Osteoblast (primary cell): ENCODE measurements at regions not wholly inside any gene's neighbourhood (a gene's known extent, or its start where the extent isn't known, plus 50 kb on each side); places are given as distances from the start of the nearest gene placed in this dataset.

Source experiments
- DNase-seq: peaks from one replicate; pipeline ENCODE4 v3.0.0; 2011; ENCODE audit warnings: low spot score, mixed read lengths; ENCODE audit not compliant: insufficient read length; ENCODE audit errors: missing footprints
- H2AFZ ChIP-seq: 2 replicates; pipeline ENCODE4 v1.6.0; 2011; ENCODE audit warnings: mild to moderate bottlenecking, low read length
- H3K27ac ChIP-seq: 2 replicates; pipeline ENCODE4 v1.5.1; 2011; ENCODE audit warnings: mild to moderate bottlenecking, low read depth, low read length, moderate library complexity
- H3K27me3 ChIP-seq: 2 replicates; pipeline ENCODE4 v1.6.0; 2012; ENCODE audit warnings: mild to moderate bottlenecking, control low read depth, inconsistent platforms, low read length, moderate library complexity; ENCODE audit not compliant: insufficient read depth
- H3K36me3 ChIP-seq: 2 replicates; pipeline ENCODE4 v1.5.1; 2011; ENCODE audit warnings: mild to moderate bottlenecking, low read length, control low read depth, moderate library complexity; ENCODE audit not compliant: insufficient read depth
- H3K4me1 ChIP-seq: 2 replicates; pipeline ENCODE4 v1.5.1; 2011; ENCODE audit warnings: mild to moderate bottlenecking, low read length, control low read depth, moderate library complexity; ENCODE audit not compliant: insufficient read depth
- H3K4me2 ChIP-seq: 2 replicates; pipeline ENCODE4 v1.6.0; 2011; ENCODE audit warnings: mild to moderate bottlenecking, low read length; ENCODE audit not compliant: insufficient read depth
- H3K4me3 ChIP-seq: fragments of 200-600 bp; sonication (generic); 3 replicates; pipeline ENCODE4 v1.5.1; 2012; ENCODE audit warnings: mild to moderate bottlenecking, low read length, inconsistent platforms; ENCODE audit not compliant: insufficient read depth
- H3K79me2 ChIP-seq: 2 replicates; pipeline ENCODE4 v1.6.0; 2012; ENCODE audit warnings: mild to moderate bottlenecking, low read length, control low read depth, inconsistent platforms; ENCODE audit not compliant: insufficient read depth
- H3K9me3 ChIP-seq: 2 replicates; pipeline ENCODE4 v1.5.1; 2011; ENCODE audit warnings: low read depth, low read length, control low read depth
- H4K20me1 ChIP-seq: 2 replicates; pipeline ENCODE4 v1.6.0; 2012; ENCODE audit warnings: mild to moderate bottlenecking, low read length, control low read depth; ENCODE audit not compliant: insufficient read depth
- CTCF ChIP-seq: IDR thresholded peaks from 2 replicates; pipeline ENCODE4 v1.5.1; 2011; ENCODE audit warnings: mild to moderate bottlenecking, low read depth, low read length, moderate library complexity; ENCODE audit errors: extremely low read depth

GRCh38 chr4:85420831-85421230, 54.1 kb upstream of the ARHGAP24 start:
- DNase-seq, result no peak
- Histone ChIP-seq H3K4me2 (no peak overlapping the region), H2AFZ (no peak overlapping the region), H3K36me3 (no peaks in the 10 kb centered on the region), H3K27me3 (no peaks in the 10 kb centered on the region), H3K4me1 (no peaks in the 10 kb centered on the region), H3K27ac (no peak overlapping the region), H3K4me3 (no peak overlapping the region), H3K9me3 (no peaks in the 10 kb centered on the region), H4K20me1 (no peaks in the 10 kb centered on the region), H3K79me2 (no peaks in the 10 kb centered on the region)
- no peak for TF ChIP-seq CTCF

GRCh38 chr4:85423431-85423830, 51.5 kb upstream of the ARHGAP24 start:
- Histone ChIP-seq H3K36me3 (no peaks in the 10 kb centered on the region), H3K4me3 (no peak overlapping the region), H2AFZ (no peak overlapping the region), H3K9me3 (no peaks in the 10 kb centered on the region), H4K20me1 (no peaks in the 10 kb centered on the region), H3K27ac (no peak overlapping the region), H3K4me2 (no peak overlapping the region), H3K27me3 (no peaks in the 10 kb centered on the region), H3K4me1 (no peaks in the 10 kb centered on the region), H3K79me2 (no peaks in the 10 kb centered on the region)
- DNase-seq, result no peak
- no peak for TF ChIP-seq CTCF
